GM18505 (cell line): ENCODE measurements at regions not wholly inside any gene's neighbourhood (a gene's known extent, or its start where the extent isn't known, plus 50 kb on each side); places are given as distances from the start of the nearest gene placed in this dataset.

Experiments
- ATAC-seq: cut with Tn5 transposase; IDR thresholded peaks from one replicate; pipeline ENCODE4 v1.9.1; 2021; ENCODE audit not compliant: unreplicated experiment
- POLR2A ChIP-seq: IDR thresholded peaks from 4 replicates; pipeline ENCODE4 v1.6.1; 2011; ENCODE audit warnings: borderline replicate concordance; ENCODE audit not compliant: insufficient read depth, insufficient read length; ENCODE audit errors: extremely low read depth

GRCh38 chr14:51504669-51505068 is 147.0 kb upstream of the FRMD6 start:
- no peak for ATAC-seq
- no peak for TF ChIP-seq POLR2A

DNA sequence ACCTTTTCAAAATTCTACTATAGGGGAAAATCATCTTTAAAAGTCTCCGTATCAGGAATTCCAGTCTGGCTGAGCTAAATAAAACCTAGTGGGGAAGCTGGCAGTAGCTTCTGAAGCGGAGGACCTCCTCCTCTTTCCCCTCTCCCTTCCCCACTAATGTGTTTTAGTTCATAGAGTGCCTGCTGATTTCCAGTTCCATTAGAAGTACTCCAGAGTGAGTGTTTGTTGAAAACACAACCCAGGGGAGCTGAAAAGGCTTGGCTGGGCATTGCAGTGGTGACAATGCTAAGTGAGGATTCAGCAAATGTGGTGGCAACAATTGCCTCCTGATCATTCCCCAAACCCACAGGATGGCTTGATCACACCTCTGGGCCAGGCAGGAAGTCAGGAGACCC is 144.2 kb upstream of the FRMD6 start:
- ATAC-seq = no peak
- TF ChIP-seq POLR2A = no peak

DNA sequence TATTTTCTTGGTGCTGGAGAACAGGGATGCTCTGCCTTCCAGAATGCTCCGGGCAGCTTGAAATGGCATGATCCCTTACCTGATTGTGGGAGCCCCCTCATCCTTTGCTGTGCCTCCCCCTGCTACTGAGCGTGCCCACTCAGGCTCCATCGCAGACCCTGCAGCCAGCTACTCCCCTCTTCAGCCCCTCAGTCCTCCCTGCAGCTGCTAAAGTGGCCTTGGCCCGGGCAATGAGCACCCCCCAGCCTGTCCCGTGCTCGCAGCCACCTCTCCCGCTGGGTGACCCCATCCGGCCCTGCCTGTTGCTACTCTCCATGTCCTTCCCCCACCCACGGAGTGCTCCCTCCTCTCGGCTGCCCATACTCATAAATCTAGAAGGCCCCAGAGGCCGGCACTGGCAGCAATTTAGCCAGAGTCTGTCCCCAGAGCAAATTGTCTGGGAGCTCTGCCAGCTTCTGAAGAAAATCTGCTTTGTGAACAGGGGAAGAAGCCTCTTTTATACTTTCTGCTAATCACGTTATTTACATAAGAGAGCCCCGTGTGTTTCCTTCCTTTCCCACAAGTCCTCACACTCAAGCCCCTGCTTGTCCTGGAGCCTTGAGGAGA is 143.7 kb upstream of the FRMD6 start:
- ATAC-seq = no peak
- no peak for TF ChIP-seq POLR2A

DNA sequence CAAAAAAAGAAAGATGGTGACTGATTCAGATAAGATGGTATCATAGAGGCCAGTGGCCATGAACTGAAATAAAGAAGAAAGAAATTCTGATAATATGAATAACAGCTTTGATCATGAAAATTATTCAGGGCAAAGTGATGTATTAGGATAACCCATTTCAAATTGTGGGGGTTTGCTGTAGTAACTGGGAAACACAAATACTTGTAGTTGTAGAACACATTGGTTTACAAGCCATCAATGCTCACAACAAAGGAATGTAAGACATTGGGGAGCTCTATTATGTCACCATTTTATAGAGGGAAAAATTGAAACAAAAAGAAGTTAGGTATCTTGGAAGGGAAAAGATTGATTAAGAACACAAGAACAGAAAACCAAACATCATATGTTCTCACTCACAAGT is 140.4 kb upstream of the FRMD6 start:
- TF ChIP-seq POLR2A = no peak
- ATAC-seq = no peak

- TF ChIP-seq POLR2A = no peak
- no peak for ATAC-seq
Measured at GRCh38 chr14:51512316-51512715, 139.4 kb upstream of the FRMD6 start.

GRCh38 chr14:51513281-51513680 is 138.4 kb upstream of the FRMD6 start:
- TF ChIP-seq POLR2A = no peak
- ATAC-seq = no peak

DNA sequence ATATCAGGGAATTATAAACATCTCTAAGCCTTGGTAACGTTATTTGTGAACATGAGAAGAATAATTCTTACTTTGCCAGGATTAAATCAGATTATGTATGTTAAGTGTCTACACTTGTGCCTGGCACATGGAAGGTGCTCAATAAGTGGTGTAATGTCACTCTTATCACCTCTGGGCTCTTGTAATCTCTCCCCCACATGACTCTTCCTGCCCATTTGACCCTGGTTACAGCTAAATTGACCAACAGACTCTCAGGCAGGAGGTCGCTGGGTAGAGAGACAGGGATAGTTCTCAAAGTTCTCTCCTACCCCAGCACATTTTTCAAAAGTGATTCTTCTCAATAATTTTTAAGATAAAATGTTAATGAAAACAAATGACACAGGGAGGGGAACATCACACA is 137.8 kb upstream of the FRMD6 start:
- TF ChIP-seq POLR2A = no peak
- no peak for ATAC-seq

GRCh38 chr14:51515611-51516010 is 136.1 kb upstream of the FRMD6 start:
- no peak for TF ChIP-seq POLR2A
- ATAC-seq = no peak

GRCh38 chr14:51516706-51517395 is 134.9 kb upstream of the FRMD6 start:
- no peak for TF ChIP-seq POLR2A
- ATAC-seq = no peak

- no peak for TF ChIP-seq POLR2A
- ATAC-seq = no peak
Measured at GRCh38 chr14:51518280-51518679, 133.4 kb upstream of the FRMD6 start.

DNA sequence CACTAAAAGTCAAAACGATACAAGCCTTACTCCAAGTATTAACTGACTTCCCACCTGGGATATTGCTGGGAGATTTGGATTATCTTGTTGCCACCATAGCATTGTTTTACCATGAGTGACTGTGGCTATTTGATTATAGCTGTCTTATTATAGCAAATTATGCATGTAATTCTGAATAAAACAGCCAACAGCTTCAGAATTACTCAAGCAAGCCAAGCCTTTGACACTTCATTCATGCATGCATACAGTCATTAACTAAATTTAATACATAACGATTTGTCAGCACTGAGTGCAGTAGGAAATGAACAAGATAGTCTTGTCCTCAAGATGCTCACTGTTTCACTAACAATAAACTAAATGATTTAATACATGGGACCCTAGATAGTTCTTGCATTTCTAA is 133.0 kb upstream of the FRMD6 start:
- TF ChIP-seq POLR2A = no peak
- ATAC-seq = no peak

DNA sequence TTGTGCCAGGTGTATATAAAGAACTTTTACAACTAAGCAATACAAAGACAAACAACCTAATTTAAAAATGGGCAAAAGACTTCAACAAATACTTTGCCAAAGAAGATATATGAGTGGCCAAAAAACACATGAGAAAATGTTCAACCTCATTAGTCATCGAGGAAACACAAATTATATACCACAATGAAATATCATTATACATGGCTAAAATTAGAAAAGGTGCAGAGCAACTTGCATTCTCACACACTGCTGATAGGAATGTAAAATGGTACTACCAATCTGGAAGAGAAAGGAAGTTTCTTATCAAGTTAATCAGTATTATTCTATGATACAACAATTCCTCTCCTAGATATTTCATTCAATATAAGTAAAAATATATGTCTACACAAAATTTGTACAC is 131.6 kb upstream of the FRMD6 start:
- no peak for ATAC-seq
- TF ChIP-seq POLR2A = no peak

GRCh38 chr14:51521764-51522163 is 129.9 kb upstream of the FRMD6 start:
- no peak for TF ChIP-seq POLR2A
- ATAC-seq = no peak

- ATAC-seq = no peak
- no peak for TF ChIP-seq POLR2A
Measured at GRCh38 chr14:51523243-51523642, 128.5 kb upstream of the FRMD6 start.
